G401.6 (cell line): ENCODE measurements at regions not wholly inside any gene's neighbourhood (a gene's known extent, or its start where the extent isn't known, plus 50 kb on each side); places are given as distances from the start of the nearest gene placed in this dataset.

Experiments
- FAIRE-seq: peaks from 2 replicates; lab custom pipeline; 2012; peaks lifted over from hg19 to GRCh38; lab: Jason Lieb, UNC

DNA sequence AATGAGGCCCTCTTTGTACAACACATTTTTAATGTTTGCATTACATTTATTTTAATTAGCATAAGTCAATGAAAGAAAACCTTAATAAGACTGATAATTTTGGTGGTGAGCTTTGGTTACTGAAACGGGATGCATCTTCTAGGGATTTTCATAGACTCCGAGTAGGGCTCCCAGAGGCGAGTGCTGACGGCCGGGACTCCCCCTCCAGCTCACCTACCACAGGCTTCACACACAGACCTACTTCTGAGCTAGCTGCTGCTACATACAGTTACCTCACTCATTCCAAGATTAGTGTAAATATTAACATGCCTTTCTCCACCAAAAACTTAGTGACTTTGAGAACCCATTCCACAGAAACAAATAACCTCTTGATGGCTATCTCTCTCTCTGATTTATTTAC, 271.1 kb downstream of the GALR1 start:
- no peak for FAIRE-seq

GRCh38 chr18:77522051-77522675, 272.5 kb downstream of the GALR1 start:
- no peak for FAIRE-seq

DNA sequence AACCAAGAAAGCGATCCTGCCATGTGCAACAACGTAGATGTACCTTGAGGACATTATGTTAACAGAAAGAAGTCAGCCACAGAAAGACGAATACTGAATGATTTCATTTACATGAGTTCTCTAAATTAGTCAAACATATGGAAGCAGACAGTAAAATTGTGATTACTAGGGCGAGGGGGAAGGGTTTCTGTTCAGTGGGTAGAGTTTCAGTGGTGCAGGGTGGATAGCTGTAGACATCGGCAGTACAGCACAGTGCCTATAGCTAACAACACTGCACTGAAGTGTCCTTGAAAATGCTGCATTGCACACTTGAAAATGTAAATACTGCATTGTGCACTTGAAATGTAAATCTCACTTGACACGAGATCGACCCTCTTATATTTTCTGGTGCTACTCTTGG, 275.3 kb downstream of the GALR1 start:
- FAIRE-seq: no peak

DNA sequence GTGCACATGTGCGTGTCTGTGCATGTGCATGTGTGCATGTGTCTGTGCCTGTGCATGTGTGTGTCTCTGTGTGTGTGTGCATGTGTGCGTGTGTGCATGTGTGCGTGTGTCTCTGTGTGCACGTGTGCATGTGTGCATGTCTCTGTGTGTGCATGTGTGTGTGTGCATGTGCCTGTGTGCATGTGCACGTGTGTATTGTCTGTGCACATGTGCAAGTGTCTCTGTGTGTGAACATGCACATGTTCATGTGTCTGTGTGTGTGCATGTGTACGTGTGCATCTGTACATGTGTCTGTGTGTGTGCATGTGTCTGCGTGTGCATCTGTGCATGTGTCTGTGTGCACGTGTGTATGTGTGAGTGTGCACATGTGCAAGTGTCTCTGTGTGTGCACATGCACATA, 277.3 kb downstream of the GALR1 start:
- no peak for FAIRE-seq

GRCh38 chr18:77528872-77529271, 279.2 kb downstream of the GALR1 start:
- no peak for FAIRE-seq

DNA sequence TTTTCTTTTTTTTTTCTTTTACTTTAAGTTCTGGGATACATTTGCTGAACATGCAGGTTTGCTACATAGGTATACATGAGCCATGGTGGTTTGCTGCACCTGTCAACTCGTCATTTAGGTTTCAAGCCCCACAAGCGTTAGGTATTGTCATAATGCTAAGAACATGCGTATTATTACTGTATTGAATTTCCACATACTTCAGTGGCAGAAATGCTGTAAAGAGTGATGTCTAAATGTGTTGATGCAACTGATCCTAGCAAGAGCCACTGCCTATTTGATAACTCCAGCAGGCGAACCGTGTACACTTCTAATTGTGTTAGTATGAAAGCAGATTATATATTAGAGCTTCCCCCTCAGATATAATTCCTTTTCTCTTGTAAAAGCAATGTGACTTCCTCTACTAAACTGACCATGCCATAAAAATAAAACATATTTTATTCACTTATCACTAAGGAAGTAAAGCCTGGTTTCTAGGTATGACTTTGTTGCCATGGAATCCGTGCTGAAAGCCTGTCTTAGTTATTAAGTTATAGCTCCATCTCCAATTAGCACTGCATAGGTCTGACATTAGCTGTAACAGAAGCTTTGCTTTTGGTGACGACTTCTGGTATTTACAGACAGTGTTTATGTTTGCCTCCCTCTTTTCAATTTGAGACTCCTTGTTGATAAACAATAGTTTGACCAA, 280.0 kb downstream of the GALR1 start:
- FAIRE-seq: no peak

DNA sequence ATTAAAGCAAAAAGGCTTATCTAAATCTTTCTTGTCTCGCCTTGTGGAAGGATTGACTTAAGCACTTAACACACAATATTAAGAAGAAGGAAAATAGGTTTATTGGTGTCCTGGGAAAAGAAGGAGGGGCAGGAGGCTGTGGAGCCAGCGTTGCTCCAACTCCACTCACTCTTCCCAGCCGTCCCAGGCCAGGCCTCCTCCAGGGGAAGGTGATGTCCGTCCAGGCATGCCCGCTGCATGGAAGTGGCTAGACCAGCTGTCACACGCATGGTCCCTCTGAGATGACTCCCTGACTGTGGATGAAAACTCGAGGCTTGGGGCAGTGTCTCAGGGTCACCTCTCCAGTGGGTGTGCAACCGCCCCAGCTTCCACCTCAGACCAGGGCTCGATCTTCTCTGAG, 281.1 kb downstream of the GALR1 start:
- no peak for FAIRE-seq

GRCh38 chr18:77539860-77540259, 290.2 kb downstream of the GALR1 start:
- no peak for FAIRE-seq

- FAIRE-seq: no peak
These were observed 295.1 kb downstream of the GALR1 start for GRCh38 chr18:77544792-77545191.

- no peak for FAIRE-seq
These were observed 298.1 kb downstream of the GALR1 start for GRCh38 chr18:77547757-77548156.

GRCh38 chr18:77548790-77549420, 299.3 kb downstream of the GALR1 start:
- no peak for FAIRE-seq

GRCh38 chr18:77550625-77551024, 301.0 kb downstream of the GALR1 start:
- no peak for FAIRE-seq

DNA sequence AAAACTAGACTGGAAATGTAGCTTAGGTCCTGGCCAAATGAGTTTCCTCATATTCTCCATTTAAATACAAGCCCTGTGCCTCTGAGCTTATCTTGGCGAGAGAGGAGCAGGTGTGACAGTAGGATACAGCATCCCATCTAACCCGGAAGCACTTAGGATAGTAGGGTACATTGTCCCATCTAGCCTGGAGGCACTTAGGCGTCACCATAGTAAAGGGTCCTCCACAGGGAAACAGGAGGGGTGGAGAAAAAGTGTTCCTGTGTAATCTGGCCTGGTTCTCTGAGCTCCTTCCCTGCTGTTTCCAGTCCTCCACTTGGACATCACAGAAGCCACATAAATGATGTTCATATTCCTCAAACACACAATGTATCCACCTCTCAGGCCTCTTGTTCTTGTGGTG, 301.4 kb downstream of the GALR1 start:
- FAIRE-seq: no peak

- no peak for FAIRE-seq
These were observed 303.3 kb downstream of the GALR1 start for GRCh38 chr18:77552945-77553344.

GRCh38 chr18:77554061-77554460, 304.4 kb downstream of the GALR1 start:
- FAIRE-seq: no peak

DNA sequence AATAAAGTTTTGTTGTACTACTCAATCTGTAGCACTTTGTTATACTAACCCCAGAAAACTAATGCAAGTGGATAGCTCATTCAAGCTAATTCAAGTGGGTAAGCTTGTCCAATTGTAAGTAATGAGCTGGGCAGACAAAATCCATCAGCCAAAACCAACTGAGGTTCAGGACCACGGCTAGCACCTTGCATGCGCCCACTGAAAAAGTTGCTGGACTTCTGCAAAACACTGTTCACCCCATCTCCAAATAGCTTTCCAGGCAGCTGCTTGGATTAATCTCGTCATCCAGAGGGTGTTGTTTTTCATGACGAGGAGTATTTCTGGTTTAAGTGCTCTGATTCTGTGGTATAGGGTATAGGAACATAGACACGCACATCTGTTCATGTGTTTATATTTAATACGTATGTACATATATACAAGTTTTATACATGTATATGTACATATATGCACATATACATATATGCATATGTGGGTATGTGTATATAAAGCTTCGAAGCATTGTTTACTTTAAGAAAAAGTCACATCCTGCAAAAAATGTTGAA, 307.5 kb downstream of the GALR1 start:
- no peak for FAIRE-seq

DNA sequence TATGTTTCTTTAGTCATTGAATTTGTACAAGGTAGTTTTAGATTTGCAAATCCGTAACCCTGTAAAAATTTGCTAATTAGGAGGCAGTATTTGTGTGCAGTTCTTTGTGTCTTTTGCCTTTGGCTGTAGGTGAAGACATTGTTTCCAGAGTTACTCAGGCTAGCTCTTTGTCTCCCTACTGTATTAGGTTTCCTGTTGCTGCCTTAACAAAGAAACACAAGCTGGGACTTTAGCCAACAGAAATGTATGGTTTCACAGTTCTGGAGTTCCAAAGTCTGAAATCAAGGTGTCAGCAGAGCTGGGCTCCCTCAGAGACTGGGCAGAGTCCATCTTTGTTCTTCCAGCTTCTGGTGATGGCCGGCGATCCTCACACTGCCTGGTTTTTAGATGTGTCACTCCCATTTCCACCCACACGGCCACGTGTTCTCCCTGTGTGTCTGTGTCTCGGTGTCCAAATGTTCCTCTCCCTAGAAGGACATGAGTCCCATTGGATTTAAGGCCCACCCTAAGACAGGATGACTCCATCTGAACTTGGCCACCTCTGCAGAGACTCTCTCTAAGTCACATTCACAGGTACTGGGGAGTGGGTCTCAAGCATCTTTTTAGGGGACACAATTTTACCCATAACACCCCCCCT, 309.7 kb downstream of the GALR1 start:
- FAIRE-seq: no peak

DNA sequence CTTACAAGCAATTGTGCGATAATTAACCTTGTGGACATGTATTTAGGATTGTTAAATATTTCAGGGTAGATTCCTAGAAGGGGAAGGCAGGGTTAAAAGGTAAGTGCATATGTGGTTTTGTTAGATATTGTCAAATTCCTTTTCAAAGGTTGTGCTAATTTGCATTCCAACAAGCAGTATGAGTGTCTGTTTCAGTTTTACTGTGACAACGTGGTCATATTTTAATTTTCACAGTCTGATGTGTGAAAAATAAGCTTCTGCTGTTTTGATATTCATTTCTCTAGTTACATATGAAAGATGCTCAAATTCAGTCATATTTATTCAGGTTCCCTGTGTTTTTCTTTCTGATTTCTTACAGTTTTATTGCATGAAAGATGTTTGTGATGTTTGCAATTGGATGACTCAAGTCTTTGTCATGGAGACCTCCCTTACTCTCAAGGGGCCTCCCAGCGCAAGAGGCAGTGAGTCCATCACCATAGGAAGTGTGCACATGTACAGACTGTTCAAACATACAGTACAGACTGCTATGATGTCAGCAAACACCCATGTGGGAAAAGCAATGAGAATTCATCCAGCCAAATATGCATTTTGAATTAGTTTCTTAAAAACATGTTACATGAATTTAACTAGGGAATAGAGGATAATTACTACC, 310.8 kb downstream of the GALR1 start:
- FAIRE-seq: no peak

- no peak for FAIRE-seq
These were observed 317.0 kb downstream of the GALR1 start for GRCh38 chr18:77566604-77567003.

DNA sequence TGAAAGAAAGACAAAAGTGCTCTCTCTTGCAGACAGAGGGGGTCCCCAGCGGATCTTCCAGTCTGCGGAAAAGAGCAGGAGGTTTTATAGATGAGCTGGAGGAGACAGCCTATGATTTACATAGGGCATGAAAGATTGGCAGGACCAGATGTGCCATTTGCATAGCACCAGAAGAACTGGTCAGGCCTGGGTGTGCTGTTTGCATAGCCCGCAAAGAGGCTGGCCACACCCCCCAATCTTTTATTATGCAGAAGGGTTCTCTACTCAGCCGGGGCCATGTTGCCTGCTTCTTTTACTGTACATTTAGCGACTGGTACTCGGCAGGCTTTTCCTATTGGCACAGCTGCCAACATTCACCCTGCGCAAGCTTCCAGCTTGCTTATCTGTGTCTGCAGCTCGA, 317.6 kb downstream of the GALR1 start:
- FAIRE-seq: no peak

DNA sequence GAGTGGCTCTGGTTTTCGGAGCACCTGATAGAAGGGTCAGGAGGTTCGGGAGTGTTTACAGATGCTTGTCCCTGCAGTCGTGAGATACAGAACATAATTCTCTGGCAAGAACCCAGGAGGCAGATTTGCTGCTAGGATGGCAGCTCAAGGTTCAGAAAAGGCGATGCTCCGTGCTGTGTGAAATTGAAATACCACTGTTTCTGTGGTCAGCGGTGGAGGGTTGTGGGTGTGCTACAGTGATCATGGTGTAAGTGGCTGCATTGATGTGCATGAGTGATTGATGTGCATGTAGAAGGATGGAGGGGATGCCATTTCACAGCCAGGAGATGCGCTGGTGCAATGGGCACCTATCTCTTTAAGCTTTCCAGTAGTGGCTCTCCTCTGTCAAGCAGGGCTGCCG, 322.1 kb downstream of the GALR1 start:
- FAIRE-seq: no peak

- FAIRE-seq: no peak
These were observed 322.9 kb downstream of the GALR1 start for GRCh38 chr18:77572537-77572936.

DNA sequence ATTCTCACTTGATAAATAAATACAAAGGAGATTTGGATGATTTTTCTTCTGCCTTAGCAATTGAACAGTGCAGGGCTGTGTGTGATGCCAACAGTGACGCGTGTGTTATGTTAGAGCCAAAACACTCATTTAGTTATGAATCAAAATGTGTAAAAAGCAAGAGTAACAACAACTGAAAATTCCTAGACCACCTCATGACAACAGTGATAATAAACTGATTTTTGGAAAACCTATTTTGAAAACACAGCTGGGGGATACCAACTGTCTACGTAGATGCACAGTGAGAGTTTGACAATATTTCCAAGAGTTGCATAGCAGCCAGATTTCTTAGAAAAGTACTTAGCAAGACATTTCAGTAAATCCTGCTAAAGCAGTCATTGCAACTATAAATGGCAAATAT, 323.9 kb downstream of the GALR1 start:
- FAIRE-seq: no peak
